Retinal pigment epithelial cell (primary cell): ENCODE measurements at regions not wholly inside any gene's neighbourhood (a gene's known extent, or its start where the extent isn't known, plus 50 kb on each side); places are given as distances from the start of the nearest gene placed in this dataset.

Experiments
- DNase-seq: peaks from one replicate; pipeline ENCODE4 v3.0.0-alpha.2; 2010; ENCODE audit warnings: low read depth
- H3K4me3 ChIP-seq: 2 replicates; pipeline ENCODE4 v1.5.1; 2011; ENCODE audit warnings: mild to moderate bottlenecking, low read length, control low read depth, moderate library complexity
- TF ChIP-seq, protein P1 (sequence below): conservative IDR thresholded peaks from 2 replicates; pipeline ENCODE4 v1.5.1; 2011; ENCODE audit warnings: low read depth, low read length, control low read depth, inconsistent platforms

DNA sequence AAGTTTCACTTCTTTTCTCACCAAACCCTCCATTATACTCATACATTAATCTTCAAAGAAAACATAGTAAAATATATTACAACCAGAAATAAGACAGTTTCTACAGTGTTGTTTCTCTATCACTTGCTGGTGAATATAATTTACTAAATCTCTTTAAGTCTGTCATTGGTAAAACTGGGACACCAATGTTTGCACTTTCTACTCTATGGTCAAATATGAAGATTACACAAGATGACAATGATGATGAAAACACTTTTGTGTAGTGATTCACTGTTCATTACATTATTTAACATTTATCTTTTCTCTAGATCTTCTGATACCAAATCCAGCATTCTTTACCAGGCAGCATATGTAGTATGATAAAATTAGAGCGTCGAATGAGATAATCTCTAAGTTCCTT lies 459.1 kb downstream of the DMAC1 start:
- H3K4me3 ChIP-seq: no peak overlapping the region
- TF ChIP-seq, protein P1, sequence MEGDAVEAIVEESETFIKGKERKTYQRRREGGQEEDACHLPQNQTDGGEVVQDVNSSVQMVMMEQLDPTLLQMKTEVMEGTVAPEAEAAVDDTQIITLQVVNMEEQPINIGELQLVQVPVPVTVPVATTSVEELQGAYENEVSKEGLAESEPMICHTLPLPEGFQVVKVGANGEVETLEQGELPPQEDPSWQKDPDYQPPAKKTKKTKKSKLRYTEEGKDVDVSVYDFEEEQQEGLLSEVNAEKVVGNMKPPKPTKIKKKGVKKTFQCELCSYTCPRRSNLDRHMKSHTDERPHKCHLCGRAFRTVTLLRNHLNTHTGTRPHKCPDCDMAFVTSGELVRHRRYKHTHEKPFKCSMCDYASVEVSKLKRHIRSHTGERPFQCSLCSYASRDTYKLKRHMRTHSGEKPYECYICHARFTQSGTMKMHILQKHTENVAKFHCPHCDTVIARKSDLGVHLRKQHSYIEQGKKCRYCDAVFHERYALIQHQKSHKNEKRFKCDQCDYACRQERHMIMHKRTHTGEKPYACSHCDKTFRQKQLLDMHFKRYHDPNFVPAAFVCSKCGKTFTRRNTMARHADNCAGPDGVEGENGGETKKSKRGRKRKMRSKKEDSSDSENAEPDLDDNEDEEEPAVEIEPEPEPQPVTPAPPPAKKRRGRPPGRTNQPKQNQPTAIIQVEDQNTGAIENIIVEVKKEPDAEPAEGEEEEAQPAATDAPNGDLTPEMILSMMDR: no peak
- no peak for DNase-seq

DNA sequence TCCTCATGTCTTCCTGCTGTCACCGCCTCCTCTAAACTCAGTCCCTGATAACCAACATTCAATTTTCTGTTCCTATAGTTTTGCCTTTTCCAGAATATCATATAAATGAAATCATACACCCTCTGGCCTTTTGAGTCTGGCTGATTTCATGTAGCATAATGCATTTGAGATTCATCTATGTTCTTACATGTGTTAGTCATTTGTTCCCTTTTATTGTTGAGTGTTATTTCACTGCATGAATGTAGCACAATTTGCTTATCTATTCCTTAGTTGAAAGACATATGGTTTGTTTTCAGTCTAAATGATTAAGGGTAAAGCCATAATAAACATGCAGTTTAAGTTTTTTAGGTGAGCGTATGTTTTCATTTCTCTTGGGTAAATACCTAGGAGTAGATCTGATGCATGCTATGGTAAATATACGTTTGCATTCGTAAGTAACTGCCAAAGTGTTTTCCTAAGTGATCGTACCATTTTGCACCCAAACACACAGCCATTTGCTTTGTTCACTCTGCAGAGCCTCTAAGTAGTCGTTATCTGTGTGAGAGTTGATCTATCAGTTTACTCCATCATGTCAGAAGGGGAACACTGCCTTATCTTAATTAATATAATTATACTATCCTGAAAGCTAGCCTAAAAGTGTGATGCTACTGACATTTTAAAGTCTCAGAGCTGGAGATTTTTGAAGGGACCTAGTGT lies 460.8 kb downstream of the DMAC1 start:
- DNase-seq: no peak
- TF ChIP-seq, protein P1: no peak
- H3K4me3 ChIP-seq: no peak overlapping the region

DNA sequence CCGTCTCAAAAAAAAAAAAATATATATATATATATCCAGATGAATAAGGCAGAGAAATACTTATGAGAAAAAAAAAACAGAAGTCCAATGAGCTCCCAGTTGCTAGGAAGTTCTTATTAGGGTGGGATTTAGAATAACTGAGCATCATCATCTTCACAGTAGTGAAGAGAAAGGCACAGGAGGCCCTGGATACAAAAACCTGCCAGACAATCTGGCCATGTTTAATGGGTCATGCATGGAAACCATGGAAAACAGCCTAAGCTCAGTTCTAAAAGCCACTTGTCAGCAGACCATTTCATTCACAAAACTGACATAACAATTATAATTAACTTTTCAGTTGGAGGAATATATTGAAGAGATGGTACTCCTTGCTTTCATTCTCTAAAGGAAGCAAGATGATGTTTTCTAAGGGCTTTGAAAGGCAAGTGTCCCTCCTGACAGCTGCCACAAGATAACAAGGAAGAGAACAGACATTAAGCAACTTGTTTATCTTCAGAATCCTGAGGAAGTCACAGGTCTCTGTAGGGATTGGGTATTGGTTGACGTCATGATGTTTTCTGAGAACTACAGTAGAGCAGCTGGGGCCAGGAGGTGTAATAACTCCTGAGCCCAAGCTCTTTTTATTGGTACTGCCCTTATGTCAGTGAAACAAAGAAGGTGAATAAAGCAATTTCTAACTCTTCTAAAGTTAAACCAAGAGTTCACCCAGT lies 463.1 kb downstream of the DMAC1 start:
- DNase-seq: no peak
- TF ChIP-seq, protein P1: no peak
- H3K4me3 ChIP-seq: no peak overlapping the region

DNA sequence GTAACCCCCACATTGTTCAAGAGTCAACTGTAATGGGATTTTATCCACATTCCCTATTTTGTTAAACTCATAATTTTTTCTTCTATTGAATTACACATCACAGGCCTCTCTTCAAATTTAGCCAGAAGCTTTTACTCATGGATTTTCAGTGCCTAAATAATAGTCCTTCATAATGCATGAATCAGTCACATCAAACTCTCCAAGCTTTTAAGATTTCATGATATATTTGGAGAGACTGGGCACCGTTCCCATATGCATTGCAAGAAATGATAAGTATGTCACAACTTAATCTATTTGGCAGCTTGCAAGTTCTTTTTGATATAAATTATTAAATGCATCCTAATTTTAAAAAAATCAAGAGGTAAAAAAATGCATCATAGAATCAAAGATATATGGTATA lies 465.9 kb downstream of the DMAC1 start:
- DNase-seq: no peak
- H3K4me3 ChIP-seq: no peak overlapping the region
- TF ChIP-seq, protein P1: no peak

DNA sequence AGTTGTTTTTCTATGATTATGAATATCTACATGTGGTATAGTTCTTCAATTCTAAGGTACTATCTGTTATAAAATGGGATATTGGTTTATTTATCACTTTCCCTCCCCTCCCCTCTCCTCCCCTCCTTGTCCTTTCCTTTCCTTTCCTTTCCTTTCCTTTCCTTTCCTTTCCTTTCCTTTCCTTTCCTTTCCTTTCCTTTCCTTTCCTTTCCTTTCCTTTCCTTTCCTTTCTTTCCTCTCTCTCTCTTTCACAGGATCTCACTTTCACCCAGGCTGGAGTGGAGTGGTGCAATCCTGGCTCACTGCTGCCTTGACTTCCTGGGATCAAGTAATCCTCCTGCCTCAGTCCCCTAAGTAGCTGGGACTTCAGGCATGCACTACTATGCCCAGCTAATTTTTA lies 466.8 kb downstream of the DMAC1 start:
- TF ChIP-seq, protein P1: no peak
- no peak overlapping the region for H3K4me3 ChIP-seq
- no peak for DNase-seq

DNA sequence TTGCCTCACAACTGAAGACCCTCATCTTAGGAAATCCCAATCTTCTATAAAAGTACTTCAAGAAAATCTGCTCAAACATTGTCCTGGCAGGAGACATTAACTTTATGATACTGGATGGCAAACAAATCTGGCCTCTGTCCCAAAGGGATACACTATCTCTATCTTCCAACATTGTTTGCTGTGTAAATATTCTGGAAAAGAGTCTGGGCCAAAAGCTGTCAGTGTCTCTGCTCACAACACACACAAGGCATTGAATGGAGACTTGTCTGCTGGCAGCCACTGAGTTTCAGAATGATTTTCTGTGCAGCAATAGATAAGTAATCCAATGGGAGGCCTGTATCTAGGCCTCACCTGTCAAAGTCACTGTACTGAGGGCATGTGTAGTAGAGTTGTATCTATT lies 471.1 kb downstream of the DMAC1 start:
- H3K4me3 ChIP-seq: no peak overlapping the region
- TF ChIP-seq, protein P1: no peak
- no peak for DNase-seq

DNA sequence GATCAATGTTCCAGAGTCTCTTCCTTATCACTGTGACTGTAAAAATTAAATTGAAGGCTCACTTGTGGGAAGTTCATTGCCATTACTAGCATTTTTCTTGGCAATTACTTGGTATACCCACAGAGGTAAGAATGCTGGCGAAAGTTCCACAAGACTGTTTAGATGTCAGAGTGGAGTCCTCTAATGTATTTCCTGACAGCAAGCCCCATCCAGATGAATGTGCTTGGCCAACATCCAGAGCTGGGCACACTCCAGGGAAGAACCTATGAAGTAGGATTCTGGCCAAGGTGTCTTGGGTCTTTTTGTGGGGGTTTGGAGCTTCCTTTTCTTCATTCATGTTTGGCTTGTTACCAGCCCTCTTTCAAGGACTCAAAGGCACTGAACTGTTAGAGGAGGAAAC lies 473.6 kb downstream of the DMAC1 start:
- DNase-seq: no peak
- TF ChIP-seq, protein P1: no peak
- no peak overlapping the region for H3K4me3 ChIP-seq
